ENCODE measurements at regions not wholly inside any gene's neighbourhood (a gene's known extent, or its start where the extent isn't known, plus 50 kb on each side); places are given as distances from the start of the nearest gene placed in this dataset.

DNA sequence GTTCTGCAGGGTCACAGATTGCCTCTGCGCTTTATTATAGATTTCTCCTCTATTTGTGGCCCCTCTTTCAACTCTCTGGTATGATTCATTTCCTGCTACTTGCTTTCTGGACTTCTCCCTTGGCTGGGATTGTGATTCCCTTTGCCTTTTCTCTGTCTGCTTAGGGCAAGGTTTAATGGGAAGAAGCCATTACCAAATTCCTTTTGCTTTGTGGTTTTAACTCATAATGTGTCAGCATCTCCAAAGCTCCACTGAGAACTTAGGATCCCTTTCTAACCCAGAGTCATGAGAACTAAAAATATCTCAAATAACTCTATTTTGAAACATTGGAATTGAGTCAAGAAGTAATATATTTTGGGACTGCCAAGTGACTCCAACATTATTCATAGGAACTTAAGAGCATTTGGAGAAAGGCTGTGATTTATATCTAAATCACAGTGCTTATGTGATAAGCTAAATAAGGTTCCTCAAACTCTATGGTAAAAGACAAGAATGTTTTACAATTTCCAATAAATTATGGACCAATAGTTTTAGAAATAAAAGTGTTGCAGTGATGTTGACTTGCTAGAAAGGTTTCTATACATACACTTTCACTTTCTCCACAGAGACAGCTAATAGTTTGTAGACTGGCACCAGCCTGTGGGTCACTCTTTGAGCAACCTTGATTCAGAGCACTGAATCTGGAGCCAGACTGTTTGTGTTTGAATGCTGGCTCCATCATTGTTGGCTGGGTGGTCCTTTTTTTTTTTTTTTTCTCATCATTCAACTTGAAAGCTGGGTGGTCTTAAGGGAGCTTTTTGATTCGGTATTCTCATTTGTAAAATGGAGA lies 93.9 kb downstream of the DACT1 start:
- intact Hi-C loops (cut with micrococcal nuclease): no loop called here
- TF ChIP-seq, protein P1, sequence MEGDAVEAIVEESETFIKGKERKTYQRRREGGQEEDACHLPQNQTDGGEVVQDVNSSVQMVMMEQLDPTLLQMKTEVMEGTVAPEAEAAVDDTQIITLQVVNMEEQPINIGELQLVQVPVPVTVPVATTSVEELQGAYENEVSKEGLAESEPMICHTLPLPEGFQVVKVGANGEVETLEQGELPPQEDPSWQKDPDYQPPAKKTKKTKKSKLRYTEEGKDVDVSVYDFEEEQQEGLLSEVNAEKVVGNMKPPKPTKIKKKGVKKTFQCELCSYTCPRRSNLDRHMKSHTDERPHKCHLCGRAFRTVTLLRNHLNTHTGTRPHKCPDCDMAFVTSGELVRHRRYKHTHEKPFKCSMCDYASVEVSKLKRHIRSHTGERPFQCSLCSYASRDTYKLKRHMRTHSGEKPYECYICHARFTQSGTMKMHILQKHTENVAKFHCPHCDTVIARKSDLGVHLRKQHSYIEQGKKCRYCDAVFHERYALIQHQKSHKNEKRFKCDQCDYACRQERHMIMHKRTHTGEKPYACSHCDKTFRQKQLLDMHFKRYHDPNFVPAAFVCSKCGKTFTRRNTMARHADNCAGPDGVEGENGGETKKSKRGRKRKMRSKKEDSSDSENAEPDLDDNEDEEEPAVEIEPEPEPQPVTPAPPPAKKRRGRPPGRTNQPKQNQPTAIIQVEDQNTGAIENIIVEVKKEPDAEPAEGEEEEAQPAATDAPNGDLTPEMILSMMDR (IDR thresholded peaks at IDR 0.05): no peak
- TF ChIP-seq EZH2 (IDR thresholded peaks at IDR 0.05; ENCODE audit: borderline replicate concordance, insufficient read depth, low read depth, low read length, poor library complexity, severe bottlenecking): no peak
- ATAC-seq (ENCODE audit: low read depth) (no peak), DNase-seq (no peak)
- POLR2A ChIA-PET: no interaction called here
- H3K9ac ChIP-seq (ENCODE audit: low read length): no peak overlapping the region
- no peaks in the 10 kb centered on the region for H3K9me3 ChIP-seq (ENCODE audit: control extremely low read depth in 1 of 3, control insufficient read depth in 2 of 3, insufficient read depth in 1 of 3, low read length in 2 of 3)
- H3K79me2 ChIP-seq (ENCODE audit: control insufficient read depth, insufficient read depth, low read length): no peaks in the 10 kb centered on the region
- H3K4me2 ChIP-seq (replicated peaks; ENCODE audit: low read depth, low read length, poor library complexity, severe bottlenecking): no peak overlapping the region
- H2AFZ ChIP-seq (ENCODE audit: insufficient read depth, low read depth, low read length, poor library complexity, severe bottlenecking): no peak overlapping the region
- no peak overlapping the region for H3K4me3 ChIP-seq (ENCODE audit: control extremely low read depth in 1 of 5, extremely low read depth in 1 of 5, insufficient read depth in 1 of 5, low read depth in 2 of 5, low read length in 4 of 5)
- CTCF ChIA-PET: interaction anchor here (1.2 kb wide), 1 partner anchor 17 kb away, joined by 3 read pairs; no protein-coding TSS in a partner anchor
- H3K27ac ChIP-seq (ENCODE audit: low read length in 2 of 2): no peak overlapping the region
- no peaks in the 10 kb centered on the region for H3K9me3 Mint-ChIP-seq (ENCODE audit: insufficient read depth)
- no peaks in the 10 kb centered on the region for H3K27me3 ChIP-seq (replicated peaks in 1 of 4; ENCODE audit: control extremely low read depth in 1 of 4, control insufficient read depth in 3 of 4, insufficient read depth in 4 of 4, low read length in 3 of 4)
- no peaks in the 10 kb centered on the region for H3K4me1 Mint-ChIP-seq
- H3K4me1 ChIP-seq (ENCODE audit: control insufficient read depth in 2 of 2, insufficient read depth in 2 of 2, low read length in 2 of 2): no peaks in the 10 kb centered on the region
- H3K4me3 Mint-ChIP-seq: no peak overlapping the region
- no CpG with 5 or more reads among the region's 2 CpGs for WGBS (ENCODE audit: insufficient coverage)
- H3K27ac Mint-ChIP-seq: no peak overlapping the region
- H4K20me1 ChIP-seq (ENCODE audit: control insufficient read depth, insufficient read depth, low read length, poor library complexity, severe bottlenecking): no peaks in the 10 kb centered on the region
- H3K27me3 Mint-ChIP-seq: no peaks in the 10 kb centered on the region
- no peaks in the 10 kb centered on the region for H3K36me3 ChIP-seq (replicated peaks in 1 of 2; ENCODE audit: control extremely low read depth in 1 of 2, control insufficient read depth in 1 of 2, extremely low read depth in 1 of 2, insufficient read depth in 2 of 2, low read length in 1 of 2)

DNA sequence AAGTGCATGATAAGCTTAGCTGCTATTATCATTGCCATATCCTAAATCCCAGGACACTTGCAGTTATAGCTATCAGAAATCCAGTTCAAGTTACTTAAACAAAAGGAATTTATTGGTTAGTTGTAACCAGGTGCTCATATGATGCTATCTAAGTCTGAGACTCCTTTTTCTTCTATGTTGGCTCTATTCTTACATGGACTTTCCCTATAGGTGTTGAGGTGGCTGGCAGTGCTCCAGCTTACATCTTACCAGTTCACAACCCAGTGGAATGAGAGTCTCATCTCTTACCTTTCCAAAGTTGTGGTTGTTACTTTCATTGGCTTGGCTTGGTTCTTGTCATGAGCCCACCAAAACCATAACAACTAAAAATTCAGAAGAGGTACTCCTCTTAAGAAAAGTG lies 94.6 kb downstream of the DACT1 start:
- ChIA-PET CTCF (interaction anchor here (1.2 kb wide), 1 partner anchor 17 kb away, joined by 3 read pairs; no protein-coding TSS in a partner anchor), POLR2A (no interaction called here)
- DNase-seq (no peak), ATAC-seq (ENCODE audit: low read depth) (no peak)
- no peak overlapping the region for H3K27ac ChIP-seq (ENCODE audit: low read length in 2 of 2)
- H3K27me3 ChIP-seq (replicated peaks in 1 of 4; ENCODE audit: control extremely low read depth in 1 of 4, control insufficient read depth in 3 of 4, insufficient read depth in 4 of 4, low read length in 3 of 4): no peaks in the 10 kb centered on the region
- H3K4me3 ChIP-seq (ENCODE audit: control extremely low read depth in 1 of 5, extremely low read depth in 1 of 5, insufficient read depth in 1 of 5, low read depth in 2 of 5, low read length in 4 of 5): no peak overlapping the region
- H3K9me3 ChIP-seq (ENCODE audit: control extremely low read depth in 1 of 3, control insufficient read depth in 2 of 3, insufficient read depth in 1 of 3, low read length in 2 of 3): no peaks in the 10 kb centered on the region
- Mint-ChIP-seq H3K27me3 (no peaks in the 10 kb centered on the region), H3K27ac (no peak overlapping the region), H3K9me3 (ENCODE audit: insufficient read depth) (no peaks in the 10 kb centered on the region), H3K4me3 (no peak overlapping the region), H3K4me1 (no peaks in the 10 kb centered on the region)
- intact Hi-C loops (cut with micrococcal nuclease): no loop called here
- no peak for TF ChIP-seq EZH2 (IDR thresholded peaks at IDR 0.05; ENCODE audit: borderline replicate concordance, insufficient read depth, low read depth, low read length, poor library complexity, severe bottlenecking)
- no peak overlapping the region for H3K9ac ChIP-seq (ENCODE audit: low read length)
- no peaks in the 10 kb centered on the region for H3K79me2 ChIP-seq (ENCODE audit: control insufficient read depth, insufficient read depth, low read length)
- H2AFZ ChIP-seq (ENCODE audit: insufficient read depth, low read depth, low read length, poor library complexity, severe bottlenecking): no peak overlapping the region
- H4K20me1 ChIP-seq (ENCODE audit: control insufficient read depth, insufficient read depth, low read length, poor library complexity, severe bottlenecking): no peaks in the 10 kb centered on the region
- H3K4me1 ChIP-seq (ENCODE audit: control insufficient read depth in 2 of 2, insufficient read depth in 2 of 2, low read length in 2 of 2): no peaks in the 10 kb centered on the region
- no peak overlapping the region for H3K4me2 ChIP-seq (replicated peaks; ENCODE audit: low read depth, low read length, poor library complexity, severe bottlenecking)
- H3K36me3 ChIP-seq (replicated peaks in 1 of 2; ENCODE audit: control extremely low read depth in 1 of 2, control insufficient read depth in 1 of 2, extremely low read depth in 1 of 2, insufficient read depth in 2 of 2, low read length in 1 of 2): no peaks in the 10 kb centered on the region

Data from B cell (primary cell).